Neural cell (in vitro differentiated cells): ENCODE measurements at regions not wholly inside any gene's neighbourhood (a gene's known extent, or its start where the extent isn't known, plus 50 kb on each side); places are given as distances from the start of the nearest gene placed in this dataset.

ENCODE experiments used
- H2AFZ ChIP-seq: fragments of 200-600, 300-800 bp; sonication (generic), shearing (Covaris generic); 2 replicates; pipeline ENCODE4 v1.6.0; 2014; ENCODE audit warnings: low read depth, mild to moderate bottlenecking, antibody characterized with exemption, low read length, moderate library complexity
- H3F3A ChIP-seq: fragments of 200-600 bp; shearing (Covaris generic); 2 replicates; pipeline ENCODE4 v1.6.1; 2016; ENCODE audit warnings: mild to moderate bottlenecking, moderate library complexity, mixed read lengths, antibody characterized with exemption, low read length; ENCODE audit not compliant: insufficient read depth, poor library complexity, severe bottlenecking
- H3K27ac ChIP-seq: fragments of 200-600, 300-800 bp; sonication (generic), shearing (Covaris generic); 2 replicates; pipeline ENCODE4 v1.5.1; 2014; ENCODE audit warnings: mild to moderate bottlenecking, low read length, moderate library complexity
- H3K27me3 ChIP-seq: fragments of 300-800, 200-600 bp; sonication (generic), shearing (Covaris generic); 2 replicates; pipeline ENCODE4 v1.6.0; 2014; ENCODE audit warnings: mild to moderate bottlenecking, low read depth, low read length, moderate library complexity; ENCODE audit not compliant: insufficient read depth
- H3K36me3 ChIP-seq: fragments of 300-800, 200-600 bp; sonication (generic), shearing (Covaris generic); 2 replicates; pipeline ENCODE4 v1.5.1; 2014; ENCODE audit warnings: mild to moderate bottlenecking, antibody characterized with exemption, low read length, moderate library complexity; ENCODE audit not compliant: insufficient read depth
- H3K4me2 ChIP-seq: fragments of 300-800, 200-600 bp; sonication (generic), shearing (Covaris generic); 2 replicates; pipeline ENCODE4 v1.6.0; 2014; ENCODE audit warnings: mild to moderate bottlenecking, low read length
- H3K4me3 ChIP-seq: fragments of 300-800, 200-600 bp; sonication (generic), shearing (Covaris generic); 2 replicates; pipeline ENCODE4 v1.5.1; 2014; ENCODE audit warnings: mild to moderate bottlenecking, low read length, moderate library complexity
- H3K79me2 ChIP-seq: fragments of 200-600 bp; shearing (Covaris generic); replicated peaks from 2 replicates; pipeline ENCODE4 v1.6.0; 2014; ENCODE audit warnings: mild to moderate bottlenecking, low read length, moderate library complexity; ENCODE audit not compliant: insufficient read depth
- H3K9ac ChIP-seq: fragments of 300-800, 200-600 bp; sonication (generic), shearing (Covaris generic); 2 replicates; pipeline ENCODE4 v1.6.1; 2016; ENCODE audit warnings: mild to moderate bottlenecking, low read length, mixed read lengths
- H3K9me2 ChIP-seq: fragments of 200-600 bp; shearing (Covaris generic); 2 replicates; pipeline ENCODE4 v1.6.1; 2016; ENCODE audit warnings: mild to moderate bottlenecking, low read length, mixed read lengths; ENCODE audit not compliant: insufficient read depth
- H3K9me3 ChIP-seq: fragments of 200-600, 300-800 bp; sonication (generic), shearing (Covaris generic); 2 replicates; pipeline ENCODE4 v1.6.1; 2016; ENCODE audit warnings: mild to moderate bottlenecking, mixed run types, low read length, moderate library complexity, mixed read lengths
- H4K20me1 ChIP-seq: fragments of 200-600 bp; shearing (Covaris generic); 2 replicates; pipeline ENCODE4 v1.6.1; 2016; ENCODE audit warnings: mild to moderate bottlenecking, mixed run types; ENCODE audit not compliant: insufficient read depth
- CTCF ChIP-seq: fragments of 450-650 bp; IDR thresholded peaks from 2 replicates; pipeline ENCODE4 v1.5.1; 2014; ENCODE audit warnings: antibody characterized with exemption, mild to moderate bottlenecking, moderate library complexity; ENCODE audit not compliant: poor library complexity, severe bottlenecking
- EP300 ChIP-seq: fragments of 450-650 bp; conservative IDR thresholded peaks from 2 replicates; pipeline ENCODE4 v1.6.1; 2014; ENCODE audit warnings: antibody characterized with exemption, mild to moderate bottlenecking, moderate library complexity; ENCODE audit not compliant: poor library complexity, severe bottlenecking
- EZH2 ChIP-seq: fragments of 200-600, 300-800 bp; shearing (Covaris generic), sonication (generic); IDR thresholded peaks from 2 replicates; pipeline ENCODE4 v1.6.1; 2014; ENCODE audit warnings: antibody characterized with exemption, low read length, borderline replicate concordance, mild to moderate bottlenecking; ENCODE audit not compliant: insufficient read depth, poor library complexity, severe bottlenecking
- MXI1 ChIP-seq: fragments of 450-650 bp; conservative IDR thresholded peaks from 2 replicates; pipeline ENCODE4 v1.6.1; 2014; ENCODE audit warnings: antibody characterized with exemption, mild to moderate bottlenecking; ENCODE audit not compliant: poor library complexity, severe bottlenecking
- POLR2AphosphoS5 ChIP-seq: IDR thresholded peaks from 2 replicates; pipeline ENCODE4 v1.6.1; 2012
- RAD21 ChIP-seq: fragments of 450-650 bp; conservative IDR thresholded peaks from 2 replicates; pipeline ENCODE4 v1.6.1; 2014; ENCODE audit warnings: antibody characterized with exemption, mild to moderate bottlenecking, moderate library complexity
- SMC3 ChIP-seq: fragments of 450-650 bp; conservative IDR thresholded peaks from 2 replicates; pipeline ENCODE4 v1.6.1; 2014; ENCODE audit warnings: antibody characterized with exemption, mild to moderate bottlenecking, moderate library complexity; ENCODE audit not compliant: poor library complexity
- TAF1 ChIP-seq: IDR thresholded peaks from 2 replicates; pipeline ENCODE4 v1.6.1; 2012; ENCODE audit warnings: low read depth
- TF ChIP-seq, protein P1 (sequence below): IDR thresholded peaks from 2 replicates; pipeline ENCODE4 v1.6.1; 2012; ENCODE audit warnings: borderline replicate concordance

DNA sequence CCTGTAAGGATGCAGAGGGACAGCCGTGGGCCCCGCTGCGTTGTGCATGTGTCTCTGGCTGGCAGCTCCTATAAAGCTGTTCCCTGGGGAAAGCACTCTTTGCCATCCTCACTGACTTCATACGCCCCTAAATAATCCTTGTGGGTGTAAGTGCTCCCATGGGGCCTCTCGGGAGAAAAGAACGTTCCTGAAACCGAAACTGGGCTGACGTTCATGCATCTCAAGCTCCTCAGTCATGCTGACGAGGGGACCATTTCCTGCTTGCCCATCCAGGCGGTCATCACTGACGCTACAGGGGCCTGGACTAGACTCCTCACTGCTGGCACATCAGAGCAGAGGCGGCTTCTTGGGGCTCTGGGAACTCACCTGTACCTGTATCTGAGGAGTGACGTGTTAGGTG is 73.1 kb upstream of the USP24 start:
- H3K4me3 ChIP-seq, result no peak overlapping the region
- no peak overlapping the region for H3K4me2 ChIP-seq
- no peak for TF ChIP-seq TAF1
- no peak for TF ChIP-seq EP300
- TF ChIP-seq RAD21, result no peak
- no peak for TF ChIP-seq POLR2AphosphoS5
- TF ChIP-seq SMC3, result no peak
- TF ChIP-seq, protein P1, sequence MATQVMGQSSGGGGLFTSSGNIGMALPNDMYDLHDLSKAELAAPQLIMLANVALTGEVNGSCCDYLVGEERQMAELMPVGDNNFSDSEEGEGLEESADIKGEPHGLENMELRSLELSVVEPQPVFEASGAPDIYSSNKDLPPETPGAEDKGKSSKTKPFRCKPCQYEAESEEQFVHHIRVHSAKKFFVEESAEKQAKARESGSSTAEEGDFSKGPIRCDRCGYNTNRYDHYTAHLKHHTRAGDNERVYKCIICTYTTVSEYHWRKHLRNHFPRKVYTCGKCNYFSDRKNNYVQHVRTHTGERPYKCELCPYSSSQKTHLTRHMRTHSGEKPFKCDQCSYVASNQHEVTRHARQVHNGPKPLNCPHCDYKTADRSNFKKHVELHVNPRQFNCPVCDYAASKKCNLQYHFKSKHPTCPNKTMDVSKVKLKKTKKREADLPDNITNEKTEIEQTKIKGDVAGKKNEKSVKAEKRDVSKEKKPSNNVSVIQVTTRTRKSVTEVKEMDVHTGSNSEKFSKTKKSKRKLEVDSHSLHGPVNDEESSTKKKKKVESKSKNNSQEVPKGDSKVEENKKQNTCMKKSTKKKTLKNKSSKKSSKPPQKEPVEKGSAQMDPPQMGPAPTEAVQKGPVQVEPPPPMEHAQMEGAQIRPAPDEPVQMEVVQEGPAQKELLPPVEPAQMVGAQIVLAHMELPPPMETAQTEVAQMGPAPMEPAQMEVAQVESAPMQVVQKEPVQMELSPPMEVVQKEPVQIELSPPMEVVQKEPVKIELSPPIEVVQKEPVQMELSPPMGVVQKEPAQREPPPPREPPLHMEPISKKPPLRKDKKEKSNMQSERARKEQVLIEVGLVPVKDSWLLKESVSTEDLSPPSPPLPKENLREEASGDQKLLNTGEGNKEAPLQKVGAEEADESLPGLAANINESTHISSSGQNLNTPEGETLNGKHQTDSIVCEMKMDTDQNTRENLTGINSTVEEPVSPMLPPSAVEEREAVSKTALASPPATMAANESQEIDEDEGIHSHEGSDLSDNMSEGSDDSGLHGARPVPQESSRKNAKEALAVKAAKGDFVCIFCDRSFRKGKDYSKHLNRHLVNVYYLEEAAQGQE, result no peak
- no peak for TF ChIP-seq CTCF
- TF ChIP-seq EZH2, result no peak
- TF ChIP-seq MXI1, result no peak
- no peak overlapping the region for H2AFZ ChIP-seq
- H3K27ac ChIP-seq, result no peak overlapping the region
- no peaks in the 10 kb centered on the region for H3K36me3 ChIP-seq
- no peaks in the 10 kb centered on the region for H3K9me2 ChIP-seq
- H3K9ac ChIP-seq, result no peak overlapping the region
- no peaks in the 10 kb centered on the region for H3F3A ChIP-seq
- no peaks in the 10 kb centered on the region for H3K27me3 ChIP-seq
- H4K20me1 ChIP-seq, result no peaks in the 10 kb centered on the region
- no peaks in the 10 kb centered on the region for H3K9me3 ChIP-seq
- no peaks in the 10 kb centered on the region for H3K79me2 ChIP-seq

DNA sequence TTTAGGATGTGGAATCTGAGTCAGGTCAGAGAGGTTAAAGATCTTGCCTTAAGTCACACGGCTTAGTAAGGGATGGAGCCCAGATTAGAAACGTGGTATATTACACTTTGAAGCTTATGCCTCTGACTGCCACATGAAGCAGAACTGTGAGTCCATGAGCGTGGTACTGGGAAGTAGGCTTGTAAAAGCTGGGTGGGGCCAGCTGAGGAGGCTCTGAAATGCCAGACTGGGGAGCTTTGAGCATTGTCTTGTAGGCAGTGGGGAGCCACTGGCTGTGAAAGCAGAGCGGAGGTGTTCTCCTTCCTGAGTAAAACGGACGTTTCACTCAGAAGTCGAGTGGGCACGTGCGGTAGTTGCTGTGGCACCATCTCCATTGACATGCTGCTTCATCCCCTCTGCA is 72.6 kb upstream of the USP24 start:
- Histone ChIP-seq H3K79me2 (no peaks in the 10 kb centered on the region), H3K4me3 (no peak overlapping the region), H3F3A (no peaks in the 10 kb centered on the region), H2AFZ (no peak overlapping the region), H4K20me1 (no peaks in the 10 kb centered on the region), H3K4me2 (no peak overlapping the region), H3K27ac (no peak overlapping the region), H3K36me3 (no peaks in the 10 kb centered on the region), H3K9me2 (no peaks in the 10 kb centered on the region), H3K9ac (no peak overlapping the region), H3K27me3 (no peaks in the 10 kb centered on the region), H3K9me3 (no peaks in the 10 kb centered on the region)
- TF ChIP-seq SMC3, result no peak
- TF ChIP-seq MXI1, result no peak
- TF ChIP-seq POLR2AphosphoS5, result no peak
- TF ChIP-seq TAF1, result no peak
- TF ChIP-seq EP300, result no peak
- TF ChIP-seq, protein P1, result no peak
